ENCODE measurements at regions not wholly inside any gene's neighbourhood (a gene's known extent, or its start where the extent isn't known, plus 50 kb on each side); places are given as distances from the start of the nearest gene placed in this dataset.

DNA sequence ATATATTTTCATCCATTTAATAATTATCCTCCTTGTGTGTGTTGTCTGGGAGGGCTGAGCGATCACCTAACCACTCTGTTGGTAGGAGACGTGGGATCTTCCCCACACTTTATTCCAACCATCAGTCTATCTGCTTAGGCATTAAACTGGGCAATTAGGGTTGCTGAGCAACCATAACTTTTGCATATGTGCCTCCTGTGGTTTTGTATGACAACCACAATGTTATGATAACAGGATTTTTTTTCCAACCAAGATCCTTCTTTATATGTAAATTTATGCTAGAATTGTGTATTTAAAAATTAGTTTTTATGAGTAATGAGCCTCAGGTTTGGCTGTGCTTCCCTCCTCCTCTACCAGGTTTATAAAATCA is 495.0 kb upstream of the MGMT start:
- H3K27ac Mint-ChIP-seq, result no peak overlapping the region

GRCh38 chr10:128973221-128973620 is 493.8 kb upstream of the MGMT start:
- H3K4me1 Mint-ChIP-seq, result peaks cover 21% of the 10 kb centered on the region
- H3K27me3 Mint-ChIP-seq (ENCODE audit: low read depth), result peaks cover 12% of the 10 kb centered on the region
- no peaks in the 10 kb centered on the region for H3K36me3 Mint-ChIP-seq (ENCODE audit: low read depth)
- peak overlapping the region in 2 of 3 experiments; percentile 57 to 68 for H3K27ac Mint-ChIP-seq
- H3K4me3 Mint-ChIP-seq, result no peak overlapping the region
- H3K9me3 Mint-ChIP-seq, result no peaks in the 10 kb centered on the region
- TF ChIP-seq, protein P1, sequence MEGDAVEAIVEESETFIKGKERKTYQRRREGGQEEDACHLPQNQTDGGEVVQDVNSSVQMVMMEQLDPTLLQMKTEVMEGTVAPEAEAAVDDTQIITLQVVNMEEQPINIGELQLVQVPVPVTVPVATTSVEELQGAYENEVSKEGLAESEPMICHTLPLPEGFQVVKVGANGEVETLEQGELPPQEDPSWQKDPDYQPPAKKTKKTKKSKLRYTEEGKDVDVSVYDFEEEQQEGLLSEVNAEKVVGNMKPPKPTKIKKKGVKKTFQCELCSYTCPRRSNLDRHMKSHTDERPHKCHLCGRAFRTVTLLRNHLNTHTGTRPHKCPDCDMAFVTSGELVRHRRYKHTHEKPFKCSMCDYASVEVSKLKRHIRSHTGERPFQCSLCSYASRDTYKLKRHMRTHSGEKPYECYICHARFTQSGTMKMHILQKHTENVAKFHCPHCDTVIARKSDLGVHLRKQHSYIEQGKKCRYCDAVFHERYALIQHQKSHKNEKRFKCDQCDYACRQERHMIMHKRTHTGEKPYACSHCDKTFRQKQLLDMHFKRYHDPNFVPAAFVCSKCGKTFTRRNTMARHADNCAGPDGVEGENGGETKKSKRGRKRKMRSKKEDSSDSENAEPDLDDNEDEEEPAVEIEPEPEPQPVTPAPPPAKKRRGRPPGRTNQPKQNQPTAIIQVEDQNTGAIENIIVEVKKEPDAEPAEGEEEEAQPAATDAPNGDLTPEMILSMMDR (IDR thresholded peaks at IDR 0.05; ENCODE audit: unreplicated experiment in 3 of 3), result no peak

More for the DNA sequence above, 495.0 kb upstream of the MGMT start:
- TF ChIP-seq, protein P1 (IDR thresholded peaks at IDR 0.05; ENCODE audit: unreplicated experiment in 3 of 3), result no peak
- peaks cover 24% of the 10 kb centered on the region for H3K4me1 Mint-ChIP-seq
- no peaks in the 10 kb centered on the region for H3K9me3 Mint-ChIP-seq
- no peak overlapping the region for H3K4me3 Mint-ChIP-seq
- no peaks in the 10 kb centered on the region for H3K36me3 Mint-ChIP-seq (ENCODE audit: low read depth)
- H3K27me3 Mint-ChIP-seq (ENCODE audit: low read depth), result peaks cover 11% of the 10 kb centered on the region

- H3K27ac Mint-ChIP-seq, result peak overlapping the region in 1 of 3 experiments; percentile 30
- H3K9me3 Mint-ChIP-seq, result no peaks in the 10 kb centered on the region
- no peak overlapping the region for H3K4me3 Mint-ChIP-seq
- TF ChIP-seq, protein P1 (IDR thresholded peaks at IDR 0.05; ENCODE audit: unreplicated experiment in 3 of 3), result no peak
- H3K36me3 Mint-ChIP-seq (ENCODE audit: low read depth), result no peaks in the 10 kb centered on the region
- peaks cover 4% of the 10 kb centered on the region for H3K27me3 Mint-ChIP-seq (ENCODE audit: low read depth)
- peaks cover 32% of the 10 kb centered on the region for H3K4me1 Mint-ChIP-seq
These were observed 490.2 kb upstream of the MGMT start for GRCh38 chr10:128976856-128977255.

- Mint-ChIP-seq H3K9me3 (no peaks in the 10 kb centered on the region), H3K27ac (no peak overlapping the region), H3K36me3 (ENCODE audit: low read depth) (no peaks in the 10 kb centered on the region), H3K27me3 (ENCODE audit: low read depth) (peaks cover 7% of the 10 kb centered on the region), H3K4me3 (no peak overlapping the region), H3K4me1 (peaks cover 39% of the 10 kb centered on the region)
- TF ChIP-seq, protein P1 (IDR thresholded peaks at IDR 0.05; ENCODE audit: unreplicated experiment in 3 of 3), result no peak
These were observed 488.8 kb upstream of the MGMT start for GRCh38 chr10:128978211-128978610.

- Mint-ChIP-seq H3K27me3 (ENCODE audit: low read depth) (peaks cover 7% of the 10 kb centered on the region), H3K9me3 (no peaks in the 10 kb centered on the region), H3K36me3 (ENCODE audit: low read depth) (no peaks in the 10 kb centered on the region), H3K4me1 (peaks cover 36% of the 10 kb centered on the region), H3K4me3 (no peak overlapping the region), H3K27ac (no peak overlapping the region)
- TF ChIP-seq, protein P1 (IDR thresholded peaks at IDR 0.05; ENCODE audit: unreplicated experiment in 3 of 3), result no peak
These were observed 487.6 kb upstream of the MGMT start for GRCh38 chr10:128979405-128979804.

DNA sequence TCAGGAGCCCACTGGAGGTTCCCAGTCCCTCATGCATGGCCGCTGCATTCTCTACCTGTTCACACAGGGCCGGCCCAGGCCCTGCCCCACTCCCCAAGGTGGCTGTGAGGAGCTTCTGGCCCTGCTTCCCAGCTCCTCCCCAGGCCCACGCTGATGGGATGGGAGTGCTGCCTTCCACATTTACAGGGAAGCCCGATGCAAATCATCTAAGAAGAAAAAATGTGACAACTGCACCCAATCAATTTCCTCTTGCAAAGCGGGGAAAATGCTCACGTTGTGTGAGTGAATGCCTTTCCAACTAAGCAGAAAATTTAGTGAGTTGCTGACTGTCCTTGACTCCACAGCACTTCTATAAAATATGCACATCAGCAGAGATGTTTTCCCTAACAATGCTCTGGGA is 485.8 kb upstream of the MGMT start:
- Mint-ChIP-seq H3K9me3 (no peaks in the 10 kb centered on the region), H3K36me3 (ENCODE audit: low read depth) (no peaks in the 10 kb centered on the region), H3K4me1 (peaks cover 36% of the 10 kb centered on the region), H3K27ac (peak overlapping the region; percentile 91 to 95 (median 92)), H3K27me3 (ENCODE audit: low read depth) (peaks cover 7% of the 10 kb centered on the region), H3K4me3 (no peak overlapping the region)
- TF ChIP-seq, protein P1 (IDR thresholded peaks at IDR 0.05; ENCODE audit: unreplicated experiment in 3 of 3), result no peak
